GM18870 (cell line): ENCODE measurements at regions not wholly inside any gene's neighbourhood (a gene's known extent, or its start where the extent isn't known, plus 50 kb on each side); places are given as distances from the start of the nearest gene placed in this dataset.

Source experiments
- ATAC-seq: cut with Tn5 transposase; IDR thresholded peaks from one replicate; pipeline ENCODE4 v1.9.1; 2021; ENCODE audit warnings: moderate library complexity; ENCODE audit not compliant: unreplicated experiment

- no peak for ATAC-seq
Measured at GRCh38 chr6:139862311-139862710, 487.9 kb upstream of the CITED2 start.

- no peak for ATAC-seq
Measured at GRCh38 chr6:139860203-139860602, 485.8 kb upstream of the CITED2 start.

- ATAC-seq, result no peak
Measured at GRCh38 chr6:139858429-139858828, 484.0 kb upstream of the CITED2 start.

- no peak for ATAC-seq
Measured at GRCh38 chr6:139857143-139857542, 482.7 kb upstream of the CITED2 start.

GRCh38 chr6:139856562-139856961 lies 482.1 kb upstream of the CITED2 start:
- ATAC-seq, result no peak

GRCh38 chr6:139855671-139856311 lies 481.3 kb upstream of the CITED2 start:
- ATAC-seq, result no peak

GRCh38 chr6:139853302-139853992 lies 479.0 kb upstream of the CITED2 start:
- no peak for ATAC-seq

GRCh38 chr6:139852488-139853140 lies 478.2 kb upstream of the CITED2 start:
- no peak for ATAC-seq

GRCh38 chr6:139852067-139852466 lies 477.6 kb upstream of the CITED2 start:
- no peak for ATAC-seq

- ATAC-seq, result no peak
Measured at GRCh38 chr6:139851206-139851605, 476.8 kb upstream of the CITED2 start.

GRCh38 chr6:139850512-139850911 lies 476.1 kb upstream of the CITED2 start:
- no peak for ATAC-seq

GRCh38 chr6:139847457-139847813 lies 473.0 kb upstream of the CITED2 start:
- ATAC-seq, result peak; percentile 3

GRCh38 chr6:139846538-139847456 lies 472.3 kb upstream of the CITED2 start:
- ATAC-seq, result peak; percentile 49

GRCh38 chr6:139844907-139845306 lies 470.5 kb upstream of the CITED2 start:
- no peak for ATAC-seq

- peak; percentile 89 for ATAC-seq
Measured at GRCh38 chr6:139841794-139842215, 467.4 kb upstream of the CITED2 start.

GRCh38 chr6:139839506-139840156 lies 465.2 kb upstream of the CITED2 start:
- no peak for ATAC-seq

GRCh38 chr6:139834232-139834631 lies 459.8 kb upstream of the CITED2 start:
- ATAC-seq, result no peak

GRCh38 chr6:139833592-139833991 lies 459.1 kb upstream of the CITED2 start:
- ATAC-seq, result no peak

- ATAC-seq, result no peak
Measured at GRCh38 chr6:139832493-139833305, 458.3 kb upstream of the CITED2 start.

- ATAC-seq, result no peak
Measured at GRCh38 chr6:139829576-139829975, 455.1 kb upstream of the CITED2 start.
